LNCaP clone FGC (cell line): ENCODE measurements at regions not wholly inside any gene's neighbourhood (a gene's known extent, or its start where the extent isn't known, plus 50 kb on each side); places are given as distances from the start of the nearest gene placed in this dataset.

ENCODE experiments used
- DNase-seq: peaks from one replicate; pipeline ENCODE4 v3.0.0-alpha.2; 2011; ENCODE audit warnings: low read depth
- H3K4me3 ChIP-seq: 2 replicates; pipeline ENCODE4 v1.5.1; 2011; ENCODE audit warnings: mild to moderate bottlenecking, low read depth, low read length, control low read depth
- TF ChIP-seq, protein P1 (sequence below): IDR thresholded peaks from 2 replicates; pipeline ENCODE4 v1.5.1; 2012; ENCODE audit warnings: mild to moderate bottlenecking; ENCODE audit not compliant: control insufficient read depth, insufficient read depth; ENCODE audit errors: extremely low read depth

DNA sequence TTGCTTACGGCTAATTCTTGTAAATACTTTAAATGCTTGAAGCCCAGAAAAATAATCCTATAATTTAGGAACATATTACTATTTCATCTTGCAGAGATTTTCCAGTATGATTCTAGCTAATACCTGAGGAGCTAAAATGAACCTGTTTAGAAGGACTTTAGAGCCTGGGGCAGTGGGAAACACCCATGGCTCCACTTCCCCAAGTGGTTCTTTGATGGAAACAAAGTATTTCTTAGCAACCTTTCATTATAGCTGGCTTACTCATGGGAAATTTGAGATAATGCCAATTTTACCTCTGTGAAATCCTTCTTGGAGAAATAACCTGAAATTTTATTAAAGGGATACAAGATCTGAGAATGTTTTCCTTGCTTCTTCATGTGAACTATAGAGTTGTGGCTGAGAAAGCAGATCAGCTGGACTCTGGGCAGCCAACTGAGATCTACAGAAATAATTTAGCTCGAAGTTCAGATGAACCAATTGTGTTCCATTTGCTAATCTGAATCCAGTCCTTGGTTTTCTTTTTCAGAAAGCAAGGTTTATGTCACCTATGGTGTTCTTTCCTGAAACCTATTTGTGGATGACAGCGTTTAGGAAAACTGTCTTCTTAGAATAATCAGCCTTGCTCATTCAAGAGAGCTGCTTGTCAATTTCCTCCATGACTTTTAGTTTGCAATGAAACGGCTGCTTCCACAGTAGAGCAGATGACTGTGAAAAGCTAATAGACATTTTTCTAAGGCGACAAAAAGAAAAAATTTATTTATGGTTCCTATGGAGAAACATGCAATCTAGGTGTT, 141.8 kb upstream of the CPM start:
- H3K4me3 ChIP-seq: no peak overlapping the region
- no peak for DNase-seq
- TF ChIP-seq, protein P1, sequence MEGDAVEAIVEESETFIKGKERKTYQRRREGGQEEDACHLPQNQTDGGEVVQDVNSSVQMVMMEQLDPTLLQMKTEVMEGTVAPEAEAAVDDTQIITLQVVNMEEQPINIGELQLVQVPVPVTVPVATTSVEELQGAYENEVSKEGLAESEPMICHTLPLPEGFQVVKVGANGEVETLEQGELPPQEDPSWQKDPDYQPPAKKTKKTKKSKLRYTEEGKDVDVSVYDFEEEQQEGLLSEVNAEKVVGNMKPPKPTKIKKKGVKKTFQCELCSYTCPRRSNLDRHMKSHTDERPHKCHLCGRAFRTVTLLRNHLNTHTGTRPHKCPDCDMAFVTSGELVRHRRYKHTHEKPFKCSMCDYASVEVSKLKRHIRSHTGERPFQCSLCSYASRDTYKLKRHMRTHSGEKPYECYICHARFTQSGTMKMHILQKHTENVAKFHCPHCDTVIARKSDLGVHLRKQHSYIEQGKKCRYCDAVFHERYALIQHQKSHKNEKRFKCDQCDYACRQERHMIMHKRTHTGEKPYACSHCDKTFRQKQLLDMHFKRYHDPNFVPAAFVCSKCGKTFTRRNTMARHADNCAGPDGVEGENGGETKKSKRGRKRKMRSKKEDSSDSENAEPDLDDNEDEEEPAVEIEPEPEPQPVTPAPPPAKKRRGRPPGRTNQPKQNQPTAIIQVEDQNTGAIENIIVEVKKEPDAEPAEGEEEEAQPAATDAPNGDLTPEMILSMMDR: no peak

DNA sequence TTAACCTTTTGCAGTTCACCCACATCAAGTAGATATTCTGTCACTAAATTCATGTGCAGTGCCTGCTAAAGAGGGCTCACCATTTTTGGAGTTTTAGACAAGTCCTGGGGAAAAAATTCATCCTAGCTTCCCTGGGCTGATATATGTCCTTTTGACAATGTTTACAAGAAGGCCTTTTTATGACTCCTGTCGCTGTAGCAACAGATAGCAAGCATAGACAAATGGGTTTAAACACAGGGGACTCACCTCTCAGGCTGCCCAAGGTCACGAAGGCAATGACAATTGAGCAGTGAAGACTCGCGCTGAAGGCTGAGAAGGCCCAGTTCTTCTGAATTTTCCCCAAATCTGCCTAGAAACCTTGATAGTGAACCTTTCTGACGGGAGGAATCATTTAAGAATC, 150.7 kb upstream of the CPM start:
- no peak for DNase-seq
- TF ChIP-seq, protein P1: no peak
- no peak overlapping the region for H3K4me3 ChIP-seq

DNA sequence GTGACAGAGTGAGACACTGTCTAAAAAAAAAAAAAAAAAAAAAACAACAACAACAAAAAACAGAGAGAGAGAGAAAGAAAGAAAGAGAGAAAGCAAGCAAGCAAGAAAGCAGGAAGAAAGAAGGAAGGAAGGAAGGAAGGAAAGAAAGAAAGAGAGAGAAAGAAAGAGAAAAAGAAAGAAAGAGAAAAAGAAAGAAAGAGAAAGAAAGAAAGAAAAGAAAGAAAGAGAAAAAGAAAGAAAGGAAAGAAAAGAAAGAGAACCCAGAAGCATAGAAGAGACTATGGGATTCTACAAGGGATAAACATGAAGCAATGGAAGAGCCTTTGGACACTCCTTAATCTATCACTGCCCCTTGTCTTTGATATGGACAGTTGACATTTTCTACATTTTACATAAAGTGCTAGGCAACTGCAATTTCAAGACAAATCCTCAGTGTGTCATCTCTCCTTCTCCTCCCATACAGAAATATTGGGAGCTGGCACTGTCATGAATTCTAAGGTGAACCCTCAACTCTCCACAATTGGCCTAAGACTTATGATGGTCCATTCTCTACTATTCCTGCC, 151.9 kb upstream of the CPM start:
- TF ChIP-seq, protein P1: no peak
- H3K4me3 ChIP-seq: no peak overlapping the region
- DNase-seq: no peak

DNA sequence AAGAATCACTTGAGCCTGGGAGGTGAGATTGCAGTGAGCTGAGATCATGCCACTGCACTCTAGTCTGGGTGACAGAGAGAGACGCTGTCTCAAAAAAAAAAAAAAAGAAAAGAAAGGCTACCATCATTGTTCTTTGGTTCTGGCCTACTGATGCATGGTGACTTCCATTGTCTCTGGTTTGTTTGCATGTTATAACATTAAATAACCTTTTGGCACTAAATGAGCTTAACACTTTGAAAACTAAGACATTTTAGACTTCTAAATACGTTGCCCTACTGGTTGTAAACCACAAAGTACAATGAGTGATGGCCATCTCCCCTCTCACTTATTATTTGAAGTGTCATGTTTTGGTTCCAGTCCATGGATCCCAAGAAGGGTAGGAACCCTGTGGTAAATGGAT, 152.9 kb upstream of the CPM start:
- H3K4me3 ChIP-seq: no peak overlapping the region
- TF ChIP-seq, protein P1: no peak
- DNase-seq: no peak

DNA sequence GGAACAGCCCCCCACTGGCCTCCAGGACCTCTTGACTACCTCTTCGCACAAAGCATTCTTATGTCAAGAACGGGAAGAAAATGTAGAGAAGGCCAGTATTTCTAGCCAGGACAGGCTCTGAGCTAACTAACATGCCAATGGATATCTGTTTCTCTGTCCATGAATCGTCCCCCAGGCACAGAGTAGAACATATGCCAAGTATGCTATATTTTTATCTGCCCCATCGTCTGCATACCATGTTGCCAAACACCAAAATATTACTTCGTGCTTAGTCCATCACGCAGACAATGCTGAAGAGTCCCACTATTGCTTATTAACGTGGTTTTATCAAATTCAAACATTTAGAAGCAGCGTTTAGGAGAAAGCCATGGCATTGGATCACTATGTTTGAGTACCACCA, 151.4 kb upstream of the CPSF6 start:
- no peak overlapping the region for H3K4me3 ChIP-seq
- TF ChIP-seq, protein P1: no peak
- no peak for DNase-seq

DNA sequence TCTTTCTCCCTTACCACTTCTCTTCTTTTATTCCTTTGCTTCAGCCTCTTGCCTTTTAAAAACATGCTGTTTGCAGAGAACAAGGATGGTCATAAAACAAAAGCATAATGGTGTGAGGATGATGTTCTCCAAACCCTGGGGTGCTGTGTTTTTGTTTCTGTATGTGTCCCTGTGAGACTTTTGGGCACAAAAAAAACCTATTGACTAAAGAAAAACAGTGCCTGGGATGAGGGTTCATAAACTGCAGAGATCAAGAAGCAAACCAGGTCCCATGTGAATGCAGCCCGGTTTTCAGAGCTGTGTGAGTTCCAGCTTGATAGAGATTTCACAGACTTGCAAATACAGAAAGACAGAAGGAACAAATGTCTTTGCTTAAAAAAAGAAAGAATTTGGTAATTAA, 148.6 kb upstream of the CPSF6 start:
- TF ChIP-seq, protein P1: no peak
- no peak overlapping the region for H3K4me3 ChIP-seq
- DNase-seq: no peak
